Activated naive CD4-positive, alpha-beta T cell treated with anti-CD3 and anti-CD28 coated beads, Interleukin-2, amount 10 ng/mL, durations not matched to agents 7 days and 5 days (primary cell): ENCODE measurements at regions not wholly inside any gene's neighbourhood (a gene's known extent, or its start where the extent isn't known, plus 50 kb on each side); places are given as distances from the start of the nearest gene placed in this dataset.

Experiments used
- CTCF ChIA-PET: fragments of 350-600 bp; sonication (Branson Sonifier 250); formaldehyde crosslinking; loops from one replicate; lab custom pipeline; 2021; ENCODE audit warnings: antibody characterized with exemption; lab: Charles Lee
- DNase-seq: peaks from one replicate; pipeline ENCODE4 v3.0.0-alpha.2; 2020
- H3K27ac Mint-ChIP-seq: one replicate; pipeline ENCODE4 v1.8.0; 2021; ENCODE audit warnings: mild to moderate bottlenecking, moderate library complexity, mixed read lengths
- H3K27me3 Mint-ChIP-seq: one replicate; pipeline ENCODE4 v1.8.0; 2021; ENCODE audit warnings: mild to moderate bottlenecking, mixed read lengths
- H3K36me3 Mint-ChIP-seq: one replicate; pipeline ENCODE4 v1.8.0; 2021; ENCODE audit warnings: mixed read lengths
- H3K4me1 Mint-ChIP-seq: one replicate; pipeline ENCODE4 v1.8.0; 2021; ENCODE audit warnings: mixed read lengths
- H3K4me3 Mint-ChIP-seq: one replicate; pipeline ENCODE4 v1.8.0; 2021; ENCODE audit warnings: mild to moderate bottlenecking, moderate library complexity, mixed read lengths
- H3K9me3 Mint-ChIP-seq: one replicate; pipeline ENCODE4 v1.8.0; 2021; ENCODE audit warnings: mixed read lengths

- CTCF ChIA-PET = no interaction called here
- H3K9me3 Mint-ChIP-seq = peaks cover 3% of the 10 kb centered on the region
- H3K27ac Mint-ChIP-seq = no peak overlapping the region
- no peaks in the 10 kb centered on the region for H3K36me3 Mint-ChIP-seq
- no peaks in the 10 kb centered on the region for H3K4me1 Mint-ChIP-seq
- no peaks in the 10 kb centered on the region for H3K27me3 Mint-ChIP-seq
- no peak overlapping the region for H3K4me3 Mint-ChIP-seq
- DNase-seq = no peak
These were observed 1010.8 kb upstream of the AGA start for GRCh38 chr4:178453057-178453456.

GRCh38 chr4:178457286-178457685 lies 1015.0 kb upstream of the AGA start:
- Mint-ChIP-seq H3K27ac (no peak overlapping the region), H3K27me3 (no peaks in the 10 kb centered on the region), H3K9me3 (no peaks in the 10 kb centered on the region), H3K4me1 (no peaks in the 10 kb centered on the region), H3K36me3 (no peaks in the 10 kb centered on the region), H3K4me3 (no peak overlapping the region)
- CTCF ChIA-PET = no interaction called here
- no peak for DNase-seq

DNA sequence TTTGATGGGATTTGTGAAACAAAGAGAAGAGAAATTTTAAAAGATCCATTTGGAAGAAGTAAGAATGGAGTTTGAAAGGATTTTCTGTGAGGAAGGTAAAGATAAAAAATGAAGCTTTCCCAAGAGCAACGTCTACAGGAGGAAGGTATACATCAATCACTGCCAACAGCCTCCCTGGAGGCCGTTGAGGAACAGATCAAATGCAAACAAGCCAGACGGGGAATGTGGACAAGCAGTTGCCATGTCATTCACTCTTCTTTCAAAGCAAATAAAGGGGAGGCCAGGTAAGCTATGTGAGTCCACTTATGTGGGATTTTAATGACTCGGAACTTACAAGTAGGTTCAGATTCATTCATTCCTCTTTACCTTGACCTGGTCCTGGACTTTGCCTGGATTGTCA lies 1020.5 kb upstream of the AGA start:
- no peaks in the 10 kb centered on the region for H3K4me1 Mint-ChIP-seq
- CTCF ChIA-PET = no interaction called here
- H3K36me3 Mint-ChIP-seq = no peaks in the 10 kb centered on the region
- no peak overlapping the region for H3K4me3 Mint-ChIP-seq
- H3K27me3 Mint-ChIP-seq = no peaks in the 10 kb centered on the region
- no peak overlapping the region for H3K27ac Mint-ChIP-seq
- H3K9me3 Mint-ChIP-seq = no peaks in the 10 kb centered on the region
- no peak for DNase-seq

DNA sequence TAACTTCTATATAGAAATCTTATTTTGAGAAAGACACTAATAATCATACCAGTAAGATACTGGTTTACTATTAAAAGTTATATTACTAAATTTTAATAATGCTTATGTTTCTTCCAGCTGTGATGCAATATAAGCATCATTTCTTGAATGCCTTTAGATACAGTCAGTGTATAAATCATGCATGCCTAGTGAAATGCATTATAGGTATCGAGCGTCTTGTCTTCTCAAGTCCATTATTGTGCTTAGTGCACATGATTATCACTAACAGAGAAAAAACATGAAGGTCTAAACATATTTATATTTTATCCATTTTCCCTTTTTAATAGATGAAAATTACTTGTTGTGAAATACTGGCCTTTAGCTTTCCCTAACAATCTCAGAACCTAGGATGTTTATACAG lies 1021.5 kb upstream of the AGA start:
- no peaks in the 10 kb centered on the region for H3K36me3 Mint-ChIP-seq
- no peaks in the 10 kb centered on the region for H3K4me1 Mint-ChIP-seq
- H3K27me3 Mint-ChIP-seq = no peaks in the 10 kb centered on the region
- no peaks in the 10 kb centered on the region for H3K9me3 Mint-ChIP-seq
- no peak for DNase-seq
- H3K27ac Mint-ChIP-seq = no peak overlapping the region
- CTCF ChIA-PET = no interaction called here
- no peak overlapping the region for H3K4me3 Mint-ChIP-seq

DNA sequence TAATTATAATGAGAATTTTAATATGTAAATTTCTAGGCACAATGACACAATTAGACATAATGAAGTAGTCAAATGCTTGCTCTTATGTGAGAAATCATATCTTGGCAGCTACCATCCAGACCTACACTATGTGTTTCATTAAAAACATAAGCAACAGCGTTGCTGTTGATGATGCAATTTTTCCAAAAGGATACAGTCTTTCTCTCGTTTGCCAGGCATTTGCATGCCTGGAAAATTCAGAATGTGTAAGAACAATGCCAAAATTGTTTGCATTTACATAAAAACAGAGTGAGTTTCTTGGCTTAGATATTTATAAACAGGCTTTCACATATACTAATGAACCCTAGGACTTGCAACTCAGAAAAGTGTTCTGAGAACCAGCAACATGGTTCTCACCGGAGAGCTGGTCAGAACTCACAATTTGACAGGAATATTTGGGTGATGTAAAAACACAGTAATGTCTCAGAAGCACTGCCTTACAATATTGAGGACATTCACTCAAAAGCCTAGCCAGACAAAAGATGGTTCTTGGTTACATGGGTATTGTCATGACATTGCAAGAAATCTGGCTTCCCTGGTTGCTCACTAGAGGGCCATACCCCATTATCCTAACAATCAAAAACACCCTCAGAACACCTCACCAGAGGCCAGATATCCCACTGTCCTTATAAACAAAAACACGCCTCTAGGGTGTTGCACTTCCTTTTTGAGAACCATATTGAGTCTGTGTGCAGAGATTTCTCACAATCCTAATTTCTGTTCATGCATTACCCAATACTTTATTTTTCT lies 1029.0 kb upstream of the AGA start:
- no peak overlapping the region for H3K27ac Mint-ChIP-seq
- CTCF ChIA-PET = no interaction called here
- no peak for DNase-seq
- H3K9me3 Mint-ChIP-seq = peaks cover 3% of the 10 kb centered on the region
- no peaks in the 10 kb centered on the region for H3K4me1 Mint-ChIP-seq
- no peaks in the 10 kb centered on the region for H3K36me3 Mint-ChIP-seq
- no peak overlapping the region for H3K4me3 Mint-ChIP-seq
- H3K27me3 Mint-ChIP-seq = no peaks in the 10 kb centered on the region

DNA sequence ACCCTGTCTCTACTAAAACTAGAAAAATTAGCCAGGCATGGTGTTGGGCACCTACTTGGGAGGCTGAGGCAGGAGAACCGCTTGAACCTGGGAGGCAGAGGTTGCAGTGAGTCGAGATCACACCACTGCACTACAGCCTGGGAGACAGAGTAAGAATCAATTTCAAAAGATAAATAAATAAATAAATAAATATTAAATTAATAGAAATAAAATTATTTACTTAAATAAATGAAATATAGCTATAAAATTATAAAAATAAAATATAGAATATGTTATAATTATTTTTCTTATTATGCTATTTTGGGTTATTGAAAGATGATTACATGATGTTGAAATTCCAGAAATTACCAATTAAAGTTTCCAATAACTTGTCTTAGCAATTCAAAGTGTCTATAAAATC lies 1029.8 kb upstream of the AGA start:
- CTCF ChIA-PET = no interaction called here
- Mint-ChIP-seq H3K36me3 (no peaks in the 10 kb centered on the region), H3K27me3 (no peaks in the 10 kb centered on the region), H3K4me3 (no peak overlapping the region), H3K27ac (no peak overlapping the region), H3K9me3 (peaks cover 3% of the 10 kb centered on the region), H3K4me1 (no peaks in the 10 kb centered on the region)
- no peak for DNase-seq

GRCh38 chr4:178480105-178480504 lies 1037.9 kb upstream of the AGA start:
- H3K4me1 Mint-ChIP-seq = no peaks in the 10 kb centered on the region
- CTCF ChIA-PET = no interaction called here
- no peaks in the 10 kb centered on the region for H3K36me3 Mint-ChIP-seq
- no peaks in the 10 kb centered on the region for H3K9me3 Mint-ChIP-seq
- no peak overlapping the region for H3K27ac Mint-ChIP-seq
- no peaks in the 10 kb centered on the region for H3K27me3 Mint-ChIP-seq
- DNase-seq = no peak
- H3K4me3 Mint-ChIP-seq = no peak overlapping the region

GRCh38 chr4:178480881-178481280 lies 1038.6 kb upstream of the AGA start:
- CTCF ChIA-PET = no interaction called here
- Mint-ChIP-seq H3K36me3 (no peaks in the 10 kb centered on the region), H3K4me1 (no peaks in the 10 kb centered on the region), H3K9me3 (no peaks in the 10 kb centered on the region), H3K27ac (no peak overlapping the region), H3K27me3 (no peaks in the 10 kb centered on the region), H3K4me3 (no peak overlapping the region)
- DNase-seq = no peak

- no peaks in the 10 kb centered on the region for H3K9me3 Mint-ChIP-seq
- no peaks in the 10 kb centered on the region for H3K4me1 Mint-ChIP-seq
- no peak overlapping the region for H3K27ac Mint-ChIP-seq
- no peak for DNase-seq
- no peaks in the 10 kb centered on the region for H3K27me3 Mint-ChIP-seq
- H3K36me3 Mint-ChIP-seq = no peaks in the 10 kb centered on the region
- CTCF ChIA-PET = no interaction called here
- no peak overlapping the region for H3K4me3 Mint-ChIP-seq
These were observed 1039.3 kb upstream of the AGA start for GRCh38 chr4:178481564-178481963.

GRCh38 chr4:178523038-178523437 lies 1080.8 kb upstream of the AGA start:
- DNase-seq = no peak
- H3K27ac Mint-ChIP-seq = no peak overlapping the region
- no peak overlapping the region for H3K4me3 Mint-ChIP-seq
- no peaks in the 10 kb centered on the region for H3K36me3 Mint-ChIP-seq
- CTCF ChIA-PET = no interaction called here
- H3K27me3 Mint-ChIP-seq = no peaks in the 10 kb centered on the region
- peaks cover 6% of the 10 kb centered on the region for H3K9me3 Mint-ChIP-seq
- H3K4me1 Mint-ChIP-seq = no peaks in the 10 kb centered on the region

GRCh38 chr4:178535939-178536579 lies 1093.8 kb upstream of the AGA start:
- H3K9me3 Mint-ChIP-seq = peaks cover 9% of the 10 kb centered on the region
- no peak overlapping the region for H3K27ac Mint-ChIP-seq
- H3K36me3 Mint-ChIP-seq = no peaks in the 10 kb centered on the region
- no peak overlapping the region for H3K4me3 Mint-ChIP-seq
- H3K27me3 Mint-ChIP-seq = no peaks in the 10 kb centered on the region
- CTCF ChIA-PET = no interaction called here
- no peaks in the 10 kb centered on the region for H3K4me1 Mint-ChIP-seq
- DNase-seq = no peak

DNA sequence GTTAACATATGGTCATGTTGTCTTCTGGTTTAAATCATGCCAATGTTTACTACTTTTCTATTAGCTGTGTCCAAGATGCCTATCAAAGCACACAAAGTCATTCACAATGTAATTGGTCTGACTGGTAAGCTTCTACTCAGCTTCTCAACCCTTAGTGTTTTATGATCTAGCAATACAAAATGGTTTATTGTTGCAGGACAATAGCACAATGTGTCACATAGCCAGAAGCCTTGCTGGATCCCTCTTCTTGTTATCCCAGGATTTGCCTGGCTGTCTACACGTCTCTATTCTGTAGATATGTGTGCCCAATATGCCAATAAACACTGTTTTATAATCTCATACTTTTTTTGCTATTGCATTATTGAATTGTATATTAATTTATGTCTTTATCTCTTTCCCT lies 1111.0 kb upstream of the AGA start:
- CTCF ChIA-PET = no interaction called here
- Mint-ChIP-seq H3K9me3 (peaks cover 3% of the 10 kb centered on the region), H3K27me3 (no peaks in the 10 kb centered on the region), H3K4me3 (no peak overlapping the region), H3K36me3 (no peaks in the 10 kb centered on the region), H3K27ac (no peak overlapping the region), H3K4me1 (no peaks in the 10 kb centered on the region)
- DNase-seq = no peak

- H3K27ac Mint-ChIP-seq = no peak overlapping the region
- no peak for DNase-seq
- H3K4me1 Mint-ChIP-seq = no peaks in the 10 kb centered on the region
- H3K27me3 Mint-ChIP-seq = no peaks in the 10 kb centered on the region
- CTCF ChIA-PET = no interaction called here
- no peak overlapping the region for H3K4me3 Mint-ChIP-seq
- H3K36me3 Mint-ChIP-seq = no peaks in the 10 kb centered on the region
- peaks cover 5% of the 10 kb centered on the region for H3K9me3 Mint-ChIP-seq
These were observed 1112.1 kb upstream of the AGA start for GRCh38 chr4:178554352-178554751.

DNA sequence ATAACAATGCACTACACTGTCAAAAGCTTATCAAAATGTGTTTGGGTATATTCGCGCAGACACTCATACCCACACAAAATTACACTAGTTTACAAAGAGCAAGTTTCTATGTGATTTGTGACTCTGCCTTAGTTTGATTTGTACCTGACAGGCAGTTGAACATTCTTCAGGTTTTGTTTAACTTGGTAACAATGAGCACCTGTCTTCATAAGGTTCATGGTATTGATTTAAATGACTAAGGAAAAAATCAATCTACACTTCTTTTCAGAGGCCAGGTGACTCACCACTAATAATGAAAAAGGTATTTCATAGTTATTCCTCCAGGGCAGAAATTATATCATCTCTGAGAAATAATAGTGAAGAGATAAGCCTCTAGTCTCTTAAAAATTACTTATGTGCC lies 1114.6 kb upstream of the AGA start:
- Mint-ChIP-seq H3K27ac (no peak overlapping the region), H3K9me3 (peaks cover 5% of the 10 kb centered on the region), H3K4me1 (no peaks in the 10 kb centered on the region), H3K27me3 (no peaks in the 10 kb centered on the region), H3K36me3 (no peaks in the 10 kb centered on the region), H3K4me3 (no peak overlapping the region)
- CTCF ChIA-PET = no interaction called here
- no peak for DNase-seq

GRCh38 chr4:178577933-178578332 lies 1135.7 kb upstream of the AGA start:
- peaks cover 7% of the 10 kb centered on the region for H3K9me3 Mint-ChIP-seq
- CTCF ChIA-PET = no interaction called here
- no peak overlapping the region for H3K27ac Mint-ChIP-seq
- no peak for DNase-seq
- no peak overlapping the region for H3K4me3 Mint-ChIP-seq
- no peaks in the 10 kb centered on the region for H3K27me3 Mint-ChIP-seq
- H3K4me1 Mint-ChIP-seq = no peaks in the 10 kb centered on the region
- no peaks in the 10 kb centered on the region for H3K36me3 Mint-ChIP-seq
